H9 (cell line): ENCODE measurements at regions not wholly inside any gene's neighbourhood (a gene's known extent, or its start where the extent isn't known, plus 50 kb on each side); places are given as distances from the start of the nearest gene placed in this dataset.

ENCODE experiments used
- DNase-seq: peaks from one replicate; pipeline ENCODE4 v3.0.0-alpha.2; 2017
- H2AFZ ChIP-seq: one replicate; pipeline ENCODE4 v1.6.1; 2013; ENCODE audit warnings: mild to moderate bottlenecking, low read length, control low read depth, moderate library complexity
- H2AK5ac ChIP-seq: 2 replicates; pipeline ENCODE4 v1.6.1; 2013; ENCODE audit warnings: low read length, control low read depth, mixed read lengths; ENCODE audit not compliant: insufficient read length
- H2BK120ac ChIP-seq: one replicate; pipeline ENCODE4 v1.6.1; 2013; ENCODE audit warnings: low read depth, mild to moderate bottlenecking, low read length, control low read depth, inconsistent platforms; ENCODE audit not compliant: poor library complexity, severe bottlenecking
- H2BK12ac ChIP-seq: 2 replicates; pipeline ENCODE4 v1.6.1; 2013; ENCODE audit warnings: low read length, control low read depth, mixed read lengths, low read depth; ENCODE audit not compliant: insufficient read length
- H2BK15ac ChIP-seq: 2 replicates; pipeline ENCODE4 v1.6.1; 2013; ENCODE audit warnings: low read depth, low read length, control low read depth
- H2BK20ac ChIP-seq: one replicate; pipeline ENCODE4 v1.6.1; 2013; ENCODE audit warnings: low read depth, mild to moderate bottlenecking, low read length, control low read depth, inconsistent platforms; ENCODE audit not compliant: poor library complexity, severe bottlenecking
- H2BK5ac ChIP-seq: 2 replicates; pipeline ENCODE4 v1.6.1; 2013; ENCODE audit warnings: low read length, control low read depth, mixed read lengths; ENCODE audit not compliant: insufficient read length
- H3K14ac ChIP-seq: 2 replicates; pipeline ENCODE4 v1.6.1; 2013; ENCODE audit warnings: low read length, control low read depth; ENCODE audit not compliant: insufficient read depth
- H3K18ac ChIP-seq: 2 replicates; pipeline ENCODE4 v1.6.1; 2013; ENCODE audit warnings: low read depth, mild to moderate bottlenecking, mixed read lengths, low read length, control low read depth; ENCODE audit not compliant: insufficient read length
- H3K23ac ChIP-seq: 2 replicates; pipeline ENCODE4 v1.6.1; 2013; ENCODE audit warnings: low read length, control low read depth, mixed read lengths, low read depth; ENCODE audit not compliant: insufficient read length
- H3K23me2 ChIP-seq: 2 replicates; pipeline ENCODE4 v1.6.1; 2013; ENCODE audit warnings: low read depth, mild to moderate bottlenecking, mixed read lengths, low read length, control low read depth; ENCODE audit not compliant: insufficient read length, poor library complexity, severe bottlenecking
- H3K27ac ChIP-seq: 2 replicates; pipeline ENCODE4 v1.5.1; 2013; ENCODE audit warnings: low read length, control low read depth, mixed read lengths, low read depth; ENCODE audit not compliant: insufficient read length
- H3K27me3 ChIP-seq: 2 replicates; pipeline ENCODE4 v1.6.1; 2013; ENCODE audit warnings: low read length, control low read depth, inconsistent platforms; ENCODE audit not compliant: insufficient read depth
- H3K4ac ChIP-seq: 2 replicates; pipeline ENCODE4 v1.6.1; 2013; ENCODE audit warnings: low read depth, mild to moderate bottlenecking, control low read depth, inconsistent platforms, low read length, moderate library complexity
- H3K4me1 ChIP-seq: 2 replicates; pipeline ENCODE4 v1.6.1; 2013; ENCODE audit warnings: low read length, control low read depth, inconsistent platforms; ENCODE audit not compliant: insufficient read depth
- H3K4me2 ChIP-seq: 2 replicates; pipeline ENCODE4 v1.6.1; 2013; ENCODE audit warnings: low read length, control low read depth, mixed read lengths; ENCODE audit not compliant: insufficient read length, insufficient read depth
- H3K56ac ChIP-seq: 2 replicates; pipeline ENCODE4 v1.6.1; 2013; ENCODE audit warnings: low read depth, mild to moderate bottlenecking, mixed read lengths, low read length, control low read depth; ENCODE audit not compliant: insufficient read length
- H3K79me1 ChIP-seq: 2 replicates; pipeline ENCODE4 v1.6.1; 2013; ENCODE audit warnings: low read depth, mild to moderate bottlenecking, moderate library complexity, low read length, control low read depth, inconsistent platforms; ENCODE audit not compliant: insufficient read depth, poor library complexity, severe bottlenecking
- H3K79me2 ChIP-seq: 2 replicates; pipeline ENCODE4 v1.6.1; 2013; ENCODE audit warnings: low read length, control low read depth, inconsistent platforms; ENCODE audit not compliant: insufficient read depth
- H3K9ac ChIP-seq: 2 replicates; pipeline ENCODE4 v1.6.1; 2013; ENCODE audit warnings: low read length, control low read depth, mixed read lengths; ENCODE audit not compliant: insufficient read length; ENCODE audit errors: extremely low read depth
- H3K9me3 ChIP-seq: one replicate; pipeline ENCODE4 v1.6.1; 2013; ENCODE audit warnings: low read depth, low read length, inconsistent platforms; ENCODE audit not compliant: control insufficient read depth
- H3T11ph ChIP-seq: one replicate; pipeline ENCODE4 v1.6.1; 2013; ENCODE audit warnings: mild to moderate bottlenecking, low read length, control low read depth, inconsistent platforms
- H4K20me1 ChIP-seq: one replicate; pipeline ENCODE4 v1.6.1; 2013; ENCODE audit not compliant: control insufficient read depth, insufficient read length, insufficient read depth
- H4K5ac ChIP-seq: 2 replicates; pipeline ENCODE4 v1.6.1; 2013; ENCODE audit warnings: low read depth, mild to moderate bottlenecking, mixed read lengths, low read length, control low read depth; ENCODE audit not compliant: insufficient read length
- H4K8ac ChIP-seq: replicated peaks from 2 replicates; pipeline ENCODE4 v1.6.1; 2013; ENCODE audit warnings: low read length, control low read depth, mixed read lengths, low read depth; ENCODE audit not compliant: insufficient read length
- H4K91ac ChIP-seq: 2 replicates; pipeline ENCODE4 v1.6.1; 2013; ENCODE audit warnings: low read depth, mild to moderate bottlenecking, moderate library complexity, mixed read lengths, low read length, control low read depth; ENCODE audit not compliant: insufficient read length
- H3K27ac Mint-ChIP-seq, 3 experiments: 2 replicates in 2 of 3; 3 replicates in 1 of 3; pipeline ENCODE4 v1.8.0; 2020 to 2021; ENCODE audit warnings: mixed read lengths in 3 of 3, mild to moderate bottlenecking in 1 of 3, moderate library complexity in 1 of 3
- H3K27me3 Mint-ChIP-seq: 2 replicates; pipeline ENCODE4 v1.8.0; 2021; ENCODE audit warnings: low read depth, mild to moderate bottlenecking, moderate library complexity, mixed read lengths
- H3K36me3 Mint-ChIP-seq, 3 experiments: 2 replicates in 2 of 3; 3 replicates in 1 of 3; pipeline ENCODE4 v1.8.0; 2020 to 2021; ENCODE audit warnings: low read depth in 3 of 3, mixed read lengths in 3 of 3; ENCODE audit not compliant: insufficient read depth in 1 of 3
- H3K4me1 Mint-ChIP-seq, 2 experiments: 2 replicates each; pipeline ENCODE4 v1.8.0; 2020; ENCODE audit warnings: mixed read lengths in 2 of 2
- H3K4me3 Mint-ChIP-seq, 2 experiments: 2 replicates in 1 of 2; 3 replicates in 1 of 2; pipeline ENCODE4 v1.8.0; 2020 to 2021; ENCODE audit warnings: mild to moderate bottlenecking in 2 of 2, mixed read lengths in 2 of 2, moderate library complexity in 1 of 2
- H3K9me3 Mint-ChIP-seq, 2 experiments: 2 replicates in 1 of 2; 3 replicates in 1 of 2; pipeline ENCODE4 v1.8.0; 2020; ENCODE audit warnings: mild to moderate bottlenecking in 2 of 2, mixed read lengths in 2 of 2, moderate library complexity in 1 of 2
- CTCF ChIP-seq: fragments of 200-600 bp; sonication (generic); conservative IDR thresholded peaks from 3 replicates; pipeline ENCODE4 v1.8.0; 2021; ENCODE audit warnings: antibody characterized with exemption, mild to moderate bottlenecking
- WGBS: extraction: QIAGEN DNeasy Blood & Tissue Kit; methylation state at CpG from one replicate; pipeline ENCODE4 v1.1.7; 2013; ENCODE audit warnings: missing lambda C conversion rate, low lambda C conversion rate, mixed read lengths; ENCODE audit not compliant: insufficient read length; ENCODE audit errors: extremely low coverage; 5-methylcytosine and 5-hydroxymethylcytosine counted together

DNA sequence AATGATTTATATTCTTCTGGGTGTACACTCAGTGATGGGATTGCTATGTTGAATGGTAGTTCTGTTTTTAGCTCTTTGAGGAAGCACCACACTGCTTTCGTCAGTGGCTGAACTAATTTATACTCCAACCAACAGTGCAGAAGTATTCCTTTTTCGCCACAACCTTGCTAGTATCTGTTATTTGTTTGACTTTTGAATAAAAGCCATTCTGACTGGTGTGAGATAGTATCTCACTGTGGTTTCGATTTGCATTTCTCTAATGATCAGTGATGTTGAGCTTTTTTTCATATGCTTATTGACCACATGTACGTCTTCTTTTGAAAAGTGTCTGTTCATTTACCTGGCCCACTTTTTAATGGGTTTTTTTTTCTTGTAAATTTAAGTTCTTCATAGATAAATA lies 583.8 kb upstream of the ARID1B start:
- no peaks in the 10 kb centered on the region for H3K4me1 ChIP-seq
- H2BK15ac ChIP-seq: no peak overlapping the region
- no peak overlapping the region for H3K27ac ChIP-seq
- Mint-ChIP-seq H3K4me1 (peaks cover 20 to 22% of the 10 kb centered on the region in 2 experiments), H3K27ac (no peak overlapping the region), H3K36me3 (peaks cover 0 to 2% (median 0%) of the 10 kb centered on the region in 3 experiments; a peak in 2 of 7 replicates), H3K27me3 (no peaks in the 10 kb centered on the region; the same call in 1 of the 2 replicates), H3K4me3 (no peak overlapping the region), H3K9me3 (peaks cover 0 to 3% of the 10 kb centered on the region in 2 experiments; a peak in 3 of 5 replicates)
- no peak overlapping the region for H3K9ac ChIP-seq
- no peak overlapping the region for H2BK120ac ChIP-seq
- no peak overlapping the region for H3K23ac ChIP-seq
- no CpG with 5 or more reads among the region's 4 CpGs for WGBS
- H3K79me1 ChIP-seq: no peaks in the 10 kb centered on the region
- no peak overlapping the region for H2BK5ac ChIP-seq
- H3K4me2 ChIP-seq: no peak overlapping the region
- H2BK12ac ChIP-seq: no peak overlapping the region
- H4K8ac ChIP-seq: no peak overlapping the region
- H2AK5ac ChIP-seq: no peak overlapping the region
- no peak overlapping the region for H3T11ph ChIP-seq
- no peak for TF ChIP-seq CTCF
- H3K23me2 ChIP-seq: no peaks in the 10 kb centered on the region
- no peaks in the 10 kb centered on the region for H3K27me3 ChIP-seq
- no peak overlapping the region for H2BK20ac ChIP-seq
- no peak overlapping the region for H2AFZ ChIP-seq
- no peak overlapping the region for H4K5ac ChIP-seq
- H4K20me1 ChIP-seq: no peaks in the 10 kb centered on the region
- no peak overlapping the region for H3K56ac ChIP-seq
- H4K91ac ChIP-seq: no peak overlapping the region
- no peak overlapping the region for H3K4ac ChIP-seq
- H3K9me3 ChIP-seq: no peaks in the 10 kb centered on the region
- no peak overlapping the region for H3K18ac ChIP-seq
- H3K79me2 ChIP-seq: no peaks in the 10 kb centered on the region
- no peak overlapping the region for H3K14ac ChIP-seq
- DNase-seq: no peak
